ENCODE measurements at regions not wholly inside any gene's neighbourhood (a gene's known extent, or its start where the extent isn't known, plus 50 kb on each side); places are given as distances from the start of the nearest gene placed in this dataset.

DNA sequence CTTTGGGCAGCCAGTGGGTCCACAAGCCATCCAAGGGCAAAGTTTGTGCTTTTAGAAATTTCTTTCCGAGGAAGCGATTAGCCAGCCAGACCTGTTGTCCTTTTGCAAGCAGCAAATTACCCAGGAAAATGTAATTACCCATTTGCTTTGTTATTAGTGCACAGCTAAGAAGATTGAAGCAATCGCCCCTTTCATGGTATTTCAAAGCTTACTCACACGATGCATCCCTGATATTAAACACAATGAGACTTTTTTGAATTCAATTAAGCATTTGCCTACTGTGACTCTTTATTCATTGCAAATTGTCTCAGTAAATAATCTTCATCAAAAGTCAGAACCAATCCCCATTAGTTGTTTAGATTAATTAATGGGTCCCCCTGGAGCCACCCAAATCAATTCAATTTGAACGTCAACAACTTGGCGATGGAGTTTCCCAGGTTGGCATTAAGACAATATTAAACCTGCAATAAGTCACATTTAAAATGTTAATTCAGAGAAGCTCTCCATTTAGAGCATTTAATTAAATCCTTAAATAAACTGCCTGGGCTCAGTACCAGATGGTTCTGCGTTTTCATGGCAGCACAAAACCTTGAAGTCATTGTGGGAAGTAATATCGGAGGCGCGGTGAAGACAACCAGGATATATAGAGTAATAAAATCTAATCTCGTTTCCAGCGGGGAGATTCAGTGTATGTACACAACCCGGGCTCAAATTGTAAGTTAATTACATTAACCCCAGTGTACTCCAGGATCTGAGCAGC lies 366.2 kb upstream of the TNRC6C start:
- DNase-seq (ENCODE audit: low read depth in 1 of 2, low spot score in 1 of 2) = no peak

GRCh38 chr17:77593081-77593480 lies 365.4 kb upstream of the TNRC6C start:
- no peak for DNase-seq (ENCODE audit: low read depth in 1 of 2, low spot score in 1 of 2)

DNA sequence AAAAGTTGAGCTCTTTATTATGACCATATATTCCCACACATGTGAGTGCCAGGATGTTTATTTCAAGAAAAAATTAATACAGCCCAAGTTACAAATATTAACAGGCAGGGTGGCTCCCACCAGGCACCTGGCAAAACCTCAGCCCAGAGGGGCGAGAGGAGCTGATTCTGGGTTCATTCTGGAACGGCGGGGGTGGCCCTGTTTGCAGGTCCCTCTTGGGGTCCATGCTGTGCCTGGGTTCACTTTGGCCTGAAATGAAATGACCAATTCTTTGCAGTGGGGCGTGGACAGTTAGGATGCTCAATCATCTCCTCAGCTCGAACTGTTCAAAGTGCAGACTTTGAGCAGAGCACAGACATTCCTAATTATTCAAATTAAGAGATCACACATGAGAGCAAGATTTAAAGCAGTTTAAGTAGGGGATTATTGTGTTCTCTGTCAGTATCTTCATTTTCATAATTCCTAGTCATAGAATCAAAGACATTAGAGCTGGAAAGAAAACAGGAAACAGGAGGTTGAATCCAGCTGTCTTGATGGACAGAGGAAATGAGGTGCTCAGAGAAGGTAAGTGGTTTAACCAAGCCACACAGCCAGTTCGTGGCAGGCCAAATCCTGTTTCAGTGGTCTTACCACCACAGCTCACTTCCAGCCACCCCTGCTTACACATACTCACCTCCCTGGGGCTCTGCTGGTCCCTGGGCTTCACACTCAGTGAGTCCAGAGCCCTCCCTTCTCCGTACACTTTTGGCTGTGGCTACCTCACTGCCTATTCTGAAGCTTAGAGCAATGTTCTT lies 363.9 kb upstream of the TNRC6C start:
- DNase-seq (ENCODE audit: low read depth in 1 of 2, low spot score in 1 of 2) = no peak

GRCh38 chr17:77596491-77597417 lies 361.7 kb upstream of the TNRC6C start:
- no peak for DNase-seq (ENCODE audit: low read depth in 1 of 2, low spot score in 1 of 2)

DNA sequence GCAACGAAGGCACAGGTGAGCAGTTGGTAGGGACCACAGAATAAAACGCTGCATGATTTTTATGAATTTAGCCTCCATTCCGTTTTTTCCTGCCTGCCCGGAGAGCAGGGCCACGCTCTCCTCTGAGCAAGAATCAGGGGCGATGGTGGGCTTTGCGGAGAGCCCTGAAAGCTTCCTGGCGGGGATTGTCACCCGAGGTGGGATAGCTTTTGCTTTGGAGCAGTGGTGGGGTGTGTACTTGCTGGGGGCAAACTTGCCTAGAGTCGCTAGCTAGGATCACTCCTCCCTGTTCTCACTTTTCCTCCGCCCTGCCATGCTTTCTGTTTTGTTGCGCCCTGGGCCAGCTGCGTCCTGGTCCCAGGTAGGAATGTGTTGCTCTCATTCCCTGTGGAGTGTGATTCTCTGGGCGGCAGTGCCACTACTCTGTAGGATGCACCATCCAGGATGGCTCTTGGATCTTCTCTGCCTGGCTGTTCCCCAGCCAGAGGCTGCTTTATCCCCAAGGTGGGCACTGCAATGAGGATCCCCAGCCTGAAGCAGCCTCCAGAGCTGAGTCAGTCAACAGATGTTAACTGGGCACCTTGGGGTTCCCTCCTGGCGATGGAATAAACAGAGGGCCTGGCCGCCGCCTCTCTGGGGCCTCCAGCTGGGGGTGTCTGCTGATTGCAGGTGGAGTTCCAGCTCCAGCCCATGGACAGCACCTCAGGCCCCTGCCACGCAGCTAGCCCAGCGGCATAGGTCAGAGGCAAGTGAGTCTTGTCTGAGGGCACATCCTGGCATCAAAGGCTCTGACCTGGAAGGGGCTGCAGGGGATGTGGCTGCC lies 360.9 kb upstream of the TNRC6C start:
- no peak for DNase-seq (ENCODE audit: low read depth in 1 of 2, low spot score in 1 of 2)

DNA sequence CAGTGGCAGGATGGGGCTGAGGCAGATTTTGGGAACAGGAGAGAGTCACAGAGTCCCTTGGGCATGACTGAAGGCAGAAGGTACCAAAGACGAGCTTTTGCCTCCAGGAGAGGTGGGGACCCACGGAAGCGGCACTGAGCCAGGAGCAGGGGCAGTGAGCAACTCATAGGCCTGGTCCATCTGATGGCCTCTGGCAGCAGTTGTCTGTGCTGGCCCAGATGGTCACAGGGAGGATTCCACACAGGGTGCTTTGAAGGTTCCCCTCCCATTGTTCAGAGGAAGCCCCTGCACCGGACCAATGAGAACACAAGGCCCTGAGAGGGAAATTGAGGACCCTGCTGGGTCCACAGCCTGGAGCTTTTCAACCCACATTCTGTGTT lies 360.3 kb upstream of the TNRC6C start:
- no peak for DNase-seq (ENCODE audit: low read depth in 1 of 2, low spot score in 1 of 2)

- no peak for DNase-seq (ENCODE audit: low read depth in 1 of 2, low spot score in 1 of 2)
Measured at GRCh38 chr17:77599699-77600098, 358.8 kb upstream of the TNRC6C start.

GRCh38 chr17:77600346-77600745 lies 358.2 kb upstream of the TNRC6C start:
- DNase-seq (ENCODE audit: low read depth in 1 of 2, low spot score in 1 of 2) = no peak

GRCh38 chr17:77601054-77601979 lies 357.2 kb upstream of the TNRC6C start:
- no peak for DNase-seq (ENCODE audit: low read depth in 1 of 2, low spot score in 1 of 2)

- DNase-seq (ENCODE audit: low read depth in 1 of 2, low spot score in 1 of 2) = no peak
Measured at GRCh38 chr17:77602062-77602746, 356.3 kb upstream of the TNRC6C start.

DNA sequence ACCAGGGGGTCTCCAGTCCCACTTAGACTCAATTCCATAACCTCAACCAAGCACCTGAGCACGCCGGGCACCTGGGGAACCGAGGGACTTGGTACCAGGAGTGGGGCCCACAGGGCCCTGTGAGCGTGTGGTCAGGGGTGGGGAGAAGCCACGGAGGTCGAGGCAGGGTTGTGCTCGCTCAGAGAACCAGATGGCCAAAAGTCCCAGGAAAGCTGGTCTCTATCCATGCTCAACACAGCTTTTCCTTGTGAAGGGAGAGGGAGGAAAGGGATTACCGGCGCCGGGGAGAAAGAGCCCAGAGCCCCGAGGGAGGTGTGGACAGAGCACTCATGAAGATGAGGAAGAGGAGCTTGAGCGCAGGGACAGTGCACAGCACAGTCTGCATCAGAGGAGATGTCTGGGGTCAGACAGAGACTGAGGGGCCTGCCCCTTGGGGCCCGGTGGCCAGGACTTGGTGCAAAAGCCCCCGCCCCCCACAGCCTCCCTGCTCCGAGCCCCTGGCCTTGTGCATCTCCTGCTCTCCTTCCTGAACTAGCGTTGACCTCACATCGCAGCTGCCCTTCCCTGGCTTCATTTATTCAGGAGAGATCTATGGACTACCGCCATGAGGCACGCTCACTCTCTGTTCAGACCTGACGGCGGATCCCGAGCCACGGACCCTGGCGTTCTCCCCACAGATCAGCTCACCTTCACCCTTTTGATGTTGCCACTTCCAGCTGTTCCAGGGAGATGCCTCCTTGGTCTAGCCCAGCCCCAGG lies 355.4 kb upstream of the TNRC6C start:
- DNase-seq (ENCODE audit: low read depth in 1 of 2, low spot score in 1 of 2) = no peak

DNA sequence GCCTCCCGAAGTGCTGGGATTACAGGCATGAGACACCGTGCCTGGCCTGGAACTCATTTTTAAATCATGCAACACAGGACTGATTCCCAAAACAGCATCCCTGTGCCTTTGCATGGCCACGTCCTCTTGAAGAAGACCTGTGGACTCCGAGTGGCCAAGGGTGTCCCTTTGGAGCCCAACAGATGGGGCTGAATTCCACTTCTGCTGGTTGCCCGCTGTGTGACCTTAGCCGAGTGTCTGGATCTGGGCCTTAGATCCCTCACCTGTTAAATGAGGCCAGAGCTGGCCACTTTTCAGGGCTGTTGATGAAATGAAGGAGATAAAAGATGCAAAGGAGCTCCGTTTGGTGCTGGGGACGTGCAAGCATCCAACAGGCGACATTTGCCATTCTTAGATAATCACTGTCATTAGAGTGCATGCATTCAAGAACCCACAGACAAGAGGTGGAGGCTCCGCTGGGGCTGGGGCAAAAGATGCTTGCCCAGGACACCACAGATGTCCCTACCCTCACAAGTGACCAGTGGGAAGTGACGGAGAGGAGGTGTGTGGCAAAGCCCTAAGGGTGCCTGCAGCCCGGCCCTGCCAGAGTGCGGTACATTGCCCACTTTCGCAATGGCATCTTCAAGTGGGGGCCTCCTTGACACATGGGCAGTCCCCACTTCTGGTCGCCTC lies 354.1 kb upstream of the TNRC6C start:
- no peak for DNase-seq (ENCODE audit: low read depth in 1 of 2, low spot score in 1 of 2)

GRCh38 chr17:77604973-77605313 lies 353.6 kb upstream of the TNRC6C start:
- no peak for DNase-seq (ENCODE audit: low read depth in 1 of 2, low spot score in 1 of 2)

DNA sequence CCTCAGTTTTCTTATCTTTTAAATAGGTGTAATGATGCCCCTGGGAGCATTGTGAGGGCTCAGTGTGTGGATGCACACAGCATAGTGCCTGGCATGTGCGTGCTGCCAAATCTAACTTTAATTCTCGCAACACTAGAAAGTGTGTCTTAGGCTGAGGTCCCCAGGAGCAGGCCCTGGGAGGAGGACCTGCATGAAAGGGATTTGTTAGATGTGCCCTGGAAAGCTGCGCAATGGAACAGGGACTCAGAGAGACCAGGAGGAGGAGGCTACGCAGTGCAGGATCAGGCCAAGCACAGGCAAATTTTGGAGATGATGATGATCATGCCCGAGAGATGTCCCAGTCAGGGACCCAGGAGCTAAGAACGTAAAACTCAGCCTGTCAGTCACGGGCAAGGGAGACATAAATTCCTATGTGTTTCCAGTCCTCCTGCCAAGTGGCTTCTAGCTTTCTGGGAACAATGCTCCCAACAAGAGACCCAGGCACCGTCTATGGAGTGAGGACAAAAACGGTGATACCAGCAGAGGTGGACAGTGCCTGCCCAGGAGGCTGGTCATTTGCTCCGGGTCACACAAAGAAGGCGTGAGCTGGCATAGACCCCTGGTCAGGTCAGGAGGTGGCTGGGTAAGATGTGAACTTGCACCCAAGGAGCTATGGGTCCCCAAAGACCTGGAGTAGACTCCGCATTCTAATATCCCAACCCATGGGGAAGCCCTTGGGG lies 352.2 kb upstream of the TNRC6C start:
- DNase-seq (ENCODE audit: low read depth in 1 of 2, low spot score in 1 of 2) = no peak

- no peak for DNase-seq (ENCODE audit: low read depth in 1 of 2, low spot score in 1 of 2)
Measured at GRCh38 chr17:77606865-77607210, 351.7 kb upstream of the TNRC6C start.

GRCh38 chr17:77607606-77608005 lies 350.9 kb upstream of the TNRC6C start:
- no peak for DNase-seq (ENCODE audit: low read depth in 1 of 2, low spot score in 1 of 2)

- no peak for DNase-seq (ENCODE audit: low read depth in 1 of 2, low spot score in 1 of 2)
Measured at GRCh38 chr17:77608431-77608830, 350.1 kb upstream of the TNRC6C start.
